Thoracic aorta (tissue), 2 donors: ENCODE measurements at regions not wholly inside any gene's neighbourhood (a gene's known extent, or its start where the extent isn't known, plus 50 kb on each side); places are given as distances from the start of the nearest gene placed in this dataset.

Experiments used
- ATAC-seq: fragments of 150-250 bp; one replicate; pipeline ENCODE4 v1.8.0; 2017; ENCODE audit warnings: low read depth; ENCODE audit not compliant: insufficient number of reproducible peaks, low FRiP score
- DNase-seq: peaks from one replicate; pipeline ENCODE4 v3.0.0-alpha.2; 2020; ENCODE audit warnings: low spot score
- H3K27ac ChIP-seq, 2 donors: fragments of 200-600 bp; sonication (generic); 1 replicate in 1 of 2; 2 replicates in 1 of 2; pipeline ENCODE4 v1.5.1; 2016; ENCODE audit warnings: mild to moderate bottlenecking in 2 of 2, moderate library complexity in 2 of 2
- H3K27me3 ChIP-seq: fragments of 200-600 bp; sonication (generic); replicated peaks from 2 replicates; pipeline ENCODE4 v1.6.0; 2016; ENCODE audit warnings: mild to moderate bottlenecking; ENCODE audit not compliant: insufficient read depth
- H3K36me3 ChIP-seq: fragments of 200-600 bp; sonication (generic); one replicate; pipeline ENCODE4 v1.5.1; 2016
- H3K4me1 ChIP-seq, 2 donors: fragments of 200-600 bp; sonication (generic); 1 replicate in 1 of 2; 2 replicates in 1 of 2; pipeline versions ENCODE4 v1.5.1 to v1.6.0; 2016; ENCODE audit warnings: low read depth in 2 of 2, mild to moderate bottlenecking in 1 of 2; ENCODE audit not compliant: control insufficient read depth in 1 of 2
- H3K4me3 ChIP-seq: fragments of 200-600 bp; sonication (generic); 2 replicates; pipeline ENCODE4 v1.5.1; 2016; ENCODE audit warnings: mild to moderate bottlenecking
- H3K9me3 ChIP-seq: fragments of 200-600 bp; sonication (generic); 2 replicates; pipeline ENCODE4 v1.5.1; 2016
- CTCF ChIP-seq: fragments of 200-600 bp; sonication (generic); IDR thresholded peaks from one replicate; pipeline ENCODE4 v1.5.1; 2019; ENCODE audit warnings: antibody characterized with exemption

DNA sequence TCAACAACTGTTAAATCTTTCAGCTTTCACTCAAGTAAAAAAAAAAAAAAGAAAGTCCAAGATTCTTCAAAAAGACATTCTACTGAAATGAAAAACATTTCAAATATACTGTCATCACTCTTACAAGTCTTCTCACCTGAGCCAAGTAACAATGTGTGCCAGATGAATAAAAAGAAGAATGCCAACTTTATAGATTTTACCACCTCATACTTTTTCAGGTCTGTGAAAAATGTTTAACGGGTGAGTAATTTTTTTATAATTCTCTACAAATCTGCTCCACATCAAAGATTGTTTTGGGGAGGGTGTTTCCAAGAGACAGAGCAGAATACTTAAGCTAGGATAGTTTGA, 181.0 kb upstream of the BMP4 start:
- peaks cover 0 to 12% of the 10 kb centered on the region in 2 donors for H3K4me1 ChIP-seq
- H3K4me3 ChIP-seq: no peak overlapping the region
- H3K36me3 ChIP-seq: no peaks in the 10 kb centered on the region
- no peaks in the 10 kb centered on the region for H3K27me3 ChIP-seq
- TF ChIP-seq CTCF: no peak
- no peak overlapping the region for H3K27ac ChIP-seq
- ATAC-seq (no peak), DNase-seq (no peak)
- no peaks in the 10 kb centered on the region for H3K9me3 ChIP-seq

DNA sequence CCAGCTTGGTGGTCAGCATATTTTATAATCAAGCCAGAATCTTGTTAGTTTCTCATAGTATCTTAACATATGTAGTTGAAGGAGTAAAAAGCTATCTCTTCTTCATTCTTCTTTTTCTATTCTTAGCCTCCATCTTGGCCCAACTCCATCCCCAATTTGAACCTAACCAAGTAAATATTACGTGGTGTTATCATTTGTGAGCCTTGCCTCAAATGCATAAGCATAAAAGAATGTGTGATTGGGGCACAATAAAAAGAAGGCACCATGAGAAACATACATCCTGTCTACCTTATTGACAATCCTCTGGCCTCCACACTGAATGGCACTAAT, 181.4 kb upstream of the BMP4 start:
- ATAC-seq (no peak), DNase-seq (no peak)
- H3K36me3 ChIP-seq: no peaks in the 10 kb centered on the region
- H3K4me3 ChIP-seq: no peak overlapping the region
- H3K27ac ChIP-seq: no peak overlapping the region
- no peaks in the 10 kb centered on the region for H3K27me3 ChIP-seq
- no peak for TF ChIP-seq CTCF
- no peaks in the 10 kb centered on the region for H3K9me3 ChIP-seq
- H3K4me1 ChIP-seq: peaks cover 0 to 12% of the 10 kb centered on the region in 2 donors

GRCh38 chr14:54138354-54139038, 181.9 kb upstream of the BMP4 start:
- H3K36me3 ChIP-seq: no peaks in the 10 kb centered on the region
- H3K27me3 ChIP-seq: no peaks in the 10 kb centered on the region
- H3K4me3 ChIP-seq: no peak overlapping the region
- no peak for DNase-seq
- ATAC-seq: no peak
- H3K27ac ChIP-seq: no peak overlapping the region
- H3K4me1 ChIP-seq: peaks cover 0 to 12% of the 10 kb centered on the region in 2 donors
- H3K9me3 ChIP-seq: no peaks in the 10 kb centered on the region
- no peak for TF ChIP-seq CTCF

DNA sequence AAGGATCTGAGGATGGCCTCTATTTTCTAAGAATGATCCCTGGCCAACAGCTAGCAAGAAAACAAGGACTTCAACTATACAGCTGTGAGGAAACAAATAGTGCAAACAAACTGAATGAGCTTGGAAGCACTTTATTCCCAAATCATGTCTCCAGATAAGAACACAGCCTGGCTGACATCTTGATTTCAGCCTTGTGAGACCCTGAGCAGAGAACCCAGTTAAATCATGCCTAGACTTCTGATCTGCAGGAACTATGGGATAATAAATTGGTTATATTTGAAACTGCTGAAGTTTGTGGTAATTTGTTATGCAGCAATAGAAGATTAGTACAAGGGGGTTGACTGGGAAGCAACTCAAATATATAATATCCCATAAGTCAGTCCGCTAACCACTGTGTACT, 183.9 kb upstream of the BMP4 start:
- H3K4me1 ChIP-seq: peaks cover 0 to 12% of the 10 kb centered on the region in 2 donors
- TF ChIP-seq CTCF: no peak
- no peaks in the 10 kb centered on the region for H3K9me3 ChIP-seq
- H3K27ac ChIP-seq: no peak overlapping the region
- ATAC-seq (no peak), DNase-seq (no peak)
- H3K36me3 ChIP-seq: no peaks in the 10 kb centered on the region
- H3K27me3 ChIP-seq: no peaks in the 10 kb centered on the region
- H3K4me3 ChIP-seq: no peak overlapping the region

DNA sequence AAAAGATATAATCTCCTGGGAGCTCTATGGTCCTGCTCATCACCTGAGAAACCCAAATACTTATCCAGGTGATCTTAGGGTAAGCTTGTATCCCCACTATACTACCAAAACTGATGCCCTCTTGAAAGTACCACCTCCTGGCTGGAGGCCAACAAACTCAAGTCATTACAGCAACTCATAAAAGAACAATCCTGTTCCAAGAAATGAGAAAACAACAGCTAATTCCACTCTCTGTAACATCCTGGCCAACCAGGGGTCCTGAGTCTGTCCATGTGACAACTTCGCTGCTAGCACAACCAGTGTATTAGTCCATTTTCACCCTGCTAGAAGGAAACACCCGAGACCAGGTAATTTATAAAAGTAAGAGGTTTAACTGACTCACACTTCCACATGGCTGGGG, 190.0 kb upstream of the BMP4 start:
- Histone ChIP-seq H3K4me1 (no peaks in the 10 kb centered on the region), H3K36me3 (no peaks in the 10 kb centered on the region), H3K9me3 (peaks cover 2% of the 10 kb centered on the region), H3K27me3 (no peaks in the 10 kb centered on the region), H3K27ac (no peak overlapping the region), H3K4me3 (no peak overlapping the region)
- ATAC-seq (no peak), DNase-seq (no peak)
- no peak for TF ChIP-seq CTCF
